ENCODE measurements at regions not wholly inside any gene's neighbourhood (a gene's known extent, or its start where the extent isn't known, plus 50 kb on each side); places are given as distances from the start of the nearest gene placed in this dataset.

GRCh38 chr16:58912571-58912970 lies 178.5 kb upstream of the GOT2 start:
- DNase-seq = no peak
- no peaks in the 10 kb centered on the region for H3K27me3 ChIP-seq (ENCODE audit: insufficient read depth)
- ChIA-PET POLR2A (no interaction called here), CTCF (no interaction called here)
- H3K4me3 ChIP-seq (ENCODE audit: low read depth in 2 of 2, low read length in 1 of 2) = no peak overlapping the region
- H3K27ac ChIP-seq (ENCODE audit: low read depth in 2 of 2, low read length in 1 of 2) = no peak overlapping the region
- no peak overlapping the region for H3K9ac ChIP-seq
- H3F3A ChIP-seq (replicated peaks; ENCODE audit: insufficient read depth) = no peaks in the 10 kb centered on the region
- no peaks in the 10 kb centered on the region for H3K79me2 ChIP-seq (ENCODE audit: insufficient read depth)
- TF ChIP-seq PBX3 (IDR thresholded peaks at IDR 0.05) (no peak), RXRA (IDR thresholded peaks at IDR 0.05; ENCODE audit: borderline replicate concordance, low read depth) (no peak), EZH2phosphoT487 (IDR thresholded peaks at IDR 0.05; ENCODE audit: borderline replicate concordance, low read depth) (no peak), TEAD4 (IDR thresholded peaks at IDR 0.05; ENCODE audit: borderline replicate concordance, insufficient read depth) (no peak), GABPA (IDR thresholded peaks at IDR 0.05; ENCODE audit: low read depth) (no peak), CHD2 (IDR thresholded peaks at IDR 0.05; ENCODE audit: low read length, partially characterized antibody) (no peak), USF1 (IDR thresholded peaks at IDR 0.05; ENCODE audit: borderline replicate concordance, low read depth) (no peak), TCF12 (IDR thresholded peaks at IDR 0.05) (no peak), EP300 (IDR thresholded peaks at IDR 0.05; ENCODE audit: borderline replicate concordance in 1 of 2, low read depth in 1 of 2, low read length in 1 of 2) (no peak), MXI1 (IDR thresholded peaks at IDR 0.05; ENCODE audit: low read depth, low read length) (no peak), GATA2 (CRISPR knock-in tag; IDR thresholded peaks at IDR 0.05) (no peak), SIN3A (IDR thresholded peaks at IDR 0.05; ENCODE audit: borderline replicate concordance, low read depth, low read length) (no peak), JUND (IDR thresholded peaks at IDR 0.05) (no peak), POLR2AphosphoS5 (IDR thresholded peaks at IDR 0.05; ENCODE audit: low read depth, low read length) (no peak), RCOR1 (IDR thresholded peaks at IDR 0.05; ENCODE audit: low read length) (no peak), NRF1 (IDR thresholded peaks at IDR 0.05; ENCODE audit: low read depth, low read length) (no peak), ZBTB33 (IDR thresholded peaks at IDR 0.05; ENCODE audit: borderline replicate concordance, low read depth) (no peak), USF2 (IDR thresholded peaks at IDR 0.05; ENCODE audit: borderline replicate concordance, low read depth, low read length) (no peak), NFIC (IDR thresholded peaks at IDR 0.05; ENCODE audit: borderline replicate concordance) (no peak)
- H4K20me1 ChIP-seq (ENCODE audit: insufficient read depth) = no peaks in the 10 kb centered on the region
- H3K4me2 ChIP-seq = no peak overlapping the region
- no peaks in the 10 kb centered on the region for H3K9me2 ChIP-seq
- H2AFZ ChIP-seq (ENCODE audit: low read depth) = no peak overlapping the region
- no peaks in the 10 kb centered on the region for H3K4me1 ChIP-seq (ENCODE audit: control insufficient read depth in 1 of 2, insufficient read depth in 2 of 2, low read depth in 1 of 2, low read length in 1 of 2)
- no peaks in the 10 kb centered on the region for H3K9me3 ChIP-seq
- H3K36me3 ChIP-seq (replicated peaks in 1 of 2; ENCODE audit: control insufficient read depth in 1 of 2, insufficient read depth in 2 of 2, low read length in 1 of 2) = no peaks in the 10 kb centered on the region

Data from SK-N-SH (cell line).